ENCODE measurements at regions not wholly inside any gene's neighbourhood (a gene's known extent, or its start where the extent isn't known, plus 50 kb on each side); places are given as distances from the start of the nearest gene placed in this dataset.

GRCh38 chr5:125120012-125120411 lies 373.6 kb upstream of the ZNF608 start:
- no peak overlapping the region for H3K27ac ChIP-seq
- no peaks in the 10 kb centered on the region for H3K27me3 ChIP-seq
- H3K4me3 ChIP-seq: no peak overlapping the region
- DNase-seq (ENCODE audit: low spot score in 2 of 2): no peak
- no peaks in the 10 kb centered on the region for H3K36me3 ChIP-seq
- H3K9me3 ChIP-seq: no peaks in the 10 kb centered on the region
- no peak for TF ChIP-seq CTCF (IDR thresholded peaks at IDR 0.05)
- TF ChIP-seq EP300 (IDR thresholded peaks at IDR 0.05): no peak
- TF ChIP-seq POLR2AphosphoS5 (IDR thresholded peaks at IDR 0.05): no peak
- no peak for TF ChIP-seq POLR2A (IDR thresholded peaks at IDR 0.05)
- WGBS: 78% methylated on average over 6 of the region's 6 CpGs
- no peaks in the 10 kb centered on the region for H3K4me1 ChIP-seq

GRCh38 chr5:125125031-125125823 lies 378.8 kb upstream of the ZNF608 start:
- Histone ChIP-seq H3K36me3 (no peaks in the 10 kb centered on the region), H3K9me3 (no peaks in the 10 kb centered on the region), H3K27ac (no peak overlapping the region), H3K4me3 (no peak overlapping the region), H3K27me3 (no peaks in the 10 kb centered on the region), H3K4me1 (no peaks in the 10 kb centered on the region)
- 57% methylated on average over 6 of the region's 6 CpGs for WGBS
- no peak for DNase-seq (ENCODE audit: low spot score in 2 of 2)
- TF ChIP-seq CTCF (IDR thresholded peaks at IDR 0.05) (no peak), EP300 (IDR thresholded peaks at IDR 0.05) (no peak), POLR2A (IDR thresholded peaks at IDR 0.05) (no peak), POLR2AphosphoS5 (IDR thresholded peaks at IDR 0.05) (no peak)

- no peak for DNase-seq (ENCODE audit: low spot score in 2 of 2)
- Histone ChIP-seq H3K4me1 (no peaks in the 10 kb centered on the region), H3K4me3 (no peak overlapping the region), H3K27me3 (no peaks in the 10 kb centered on the region), H3K27ac (no peak overlapping the region), H3K36me3 (no peaks in the 10 kb centered on the region), H3K9me3 (no peaks in the 10 kb centered on the region)
- TF ChIP-seq POLR2AphosphoS5 (IDR thresholded peaks at IDR 0.05) (no peak), CTCF (IDR thresholded peaks at IDR 0.05) (no peak), POLR2A (IDR thresholded peaks at IDR 0.05) (no peak), EP300 (IDR thresholded peaks at IDR 0.05) (no peak)
Measured at GRCh38 chr5:125126050-125126449, 379.6 kb upstream of the ZNF608 start.

GRCh38 chr5:125129151-125129806 lies 382.8 kb upstream of the ZNF608 start:
- WGBS: 83% methylated on average over 4 of the region's 4 CpGs
- Histone ChIP-seq H3K27me3 (no peaks in the 10 kb centered on the region), H3K27ac (no peak overlapping the region), H3K9me3 (no peaks in the 10 kb centered on the region), H3K4me1 (no peaks in the 10 kb centered on the region), H3K4me3 (no peak overlapping the region), H3K36me3 (no peaks in the 10 kb centered on the region)
- no peak for DNase-seq (ENCODE audit: low spot score in 2 of 2)
- no peak for TF ChIP-seq CTCF (IDR thresholded peaks at IDR 0.05)
- no peak for TF ChIP-seq POLR2A (IDR thresholded peaks at IDR 0.05)
- no peak for TF ChIP-seq EP300 (IDR thresholded peaks at IDR 0.05)

GRCh38 chr5:125130591-125130990 lies 384.2 kb upstream of the ZNF608 start:
- no peaks in the 10 kb centered on the region for H3K36me3 ChIP-seq
- no peak for DNase-seq (ENCODE audit: low spot score in 2 of 2)
- H3K27me3 ChIP-seq: no peaks in the 10 kb centered on the region
- H3K27ac ChIP-seq: no peak overlapping the region
- 92% methylated on average over 2 of the region's 2 CpGs for WGBS
- no peaks in the 10 kb centered on the region for H3K4me1 ChIP-seq
- H3K9me3 ChIP-seq: no peaks in the 10 kb centered on the region
- no peak overlapping the region for H3K4me3 ChIP-seq
- TF ChIP-seq POLR2A (IDR thresholded peaks at IDR 0.05): no peak
- TF ChIP-seq CTCF (IDR thresholded peaks at IDR 0.05): no peak
- TF ChIP-seq EP300 (IDR thresholded peaks at IDR 0.05): no peak
- no peak for TF ChIP-seq POLR2AphosphoS5 (IDR thresholded peaks at IDR 0.05)

All from suprapubic skin (tissue), 4 donors.